ENCODE measurements at regions not wholly inside any gene's neighbourhood (a gene's known extent, or its start where the extent isn't known, plus 50 kb on each side); places are given as distances from the start of the nearest gene placed in this dataset.

DNA sequence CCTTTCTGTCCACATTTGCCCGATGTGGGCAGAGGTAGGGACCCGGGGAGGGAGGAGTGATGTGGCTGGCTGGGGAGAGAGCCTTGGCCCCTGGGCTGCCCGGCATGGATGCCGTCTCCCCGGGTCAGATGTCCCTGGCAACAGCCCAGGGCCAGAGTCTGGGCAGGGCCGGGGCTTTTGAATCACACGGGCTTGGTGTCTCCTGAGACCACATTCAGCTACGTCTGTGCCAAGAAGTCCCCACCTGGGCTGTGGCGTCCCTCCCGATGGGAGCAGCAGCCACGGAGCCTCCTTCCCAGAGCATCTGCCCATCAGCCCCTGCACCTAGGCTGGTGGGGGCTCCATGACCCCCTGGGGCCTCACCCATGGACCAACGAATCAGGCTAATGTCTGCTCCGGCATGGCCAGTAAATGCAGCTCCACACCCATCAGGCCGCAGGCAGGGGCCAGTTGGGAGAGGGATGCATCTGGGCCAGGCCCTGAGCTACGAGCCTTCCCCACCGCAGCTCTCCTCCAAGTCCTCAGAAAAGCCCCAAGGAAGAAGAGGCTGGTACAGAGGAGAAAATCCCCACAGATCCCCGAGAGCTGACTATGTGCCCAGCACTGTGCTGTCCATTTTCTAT lies 109.4 kb downstream of the RFLNA start:
- H3K36me3 ChIP-seq (ENCODE audit: control insufficient read depth in 1 of 2, insufficient read depth in 2 of 2, low read length in 2 of 2), result peaks cover 0 to 5% of the 10 kb centered on the region in 2 experiments; a peak in 1 of 4 replicates
- no peak overlapping the region for H2AFZ ChIP-seq (ENCODE audit: low read depth, low read length, poor library complexity, severe bottlenecking)
- H3K9ac ChIP-seq (ENCODE audit: low read length), result no peak overlapping the region
- TF ChIP-seq POLR2AphosphoS5 (IDR thresholded peaks at IDR 0.05; ENCODE audit: low read depth, low read length) (no peak), FOSL1 (IDR thresholded peaks at IDR 0.05; ENCODE audit: low read depth) (no peak), RAD21 (IDR thresholded peaks at IDR 0.05; ENCODE audit: low read depth) (no peak), EGR1 (IDR thresholded peaks at IDR 0.05; ENCODE audit: low read depth) (no peak)
- no peaks in the 10 kb centered on the region for H3K27me3 ChIP-seq (ENCODE audit: insufficient read depth, low read length)
- no peaks in the 10 kb centered on the region for H3K9me2 ChIP-seq (ENCODE audit: insufficient read depth)
- no peaks in the 10 kb centered on the region for H3K9me3 ChIP-seq (ENCODE audit: control insufficient read depth in 1 of 2, insufficient read depth in 1 of 2, low read depth in 1 of 2, low read length in 2 of 2)
- ChIA-PET CTCF (no interaction called here), RAD21 (ENCODE audit: low non-redundant PET in 1 of 2, low total read pairs in 2 of 2, uncharacterized antibody in 2 of 2, unreplicated experiment in 2 of 2) (no interaction called here), POLR2A (no interaction called here)
- ATAC-seq (no peak), DNase-seq (ENCODE audit: low read depth, low spot score) (no peak)
- no peaks in the 10 kb centered on the region for H3K79me2 ChIP-seq (ENCODE audit: insufficient read depth, low read length)
- H3K4me2 ChIP-seq (ENCODE audit: low read length), result no peak overlapping the region
- no TSS peak for BruUV-seq (replicated peaks)
- no peaks in the 10 kb centered on the region for H4K20me1 ChIP-seq (ENCODE audit: insufficient read depth)
- H3K27ac ChIP-seq (ENCODE audit: low read depth, low read length), result no peak overlapping the region
- intact Hi-C loops (cut with micrococcal nuclease), result no loop called here
- H3K4me1 ChIP-seq (ENCODE audit: control insufficient read depth in 1 of 2, insufficient read depth in 2 of 2, low read length in 2 of 2), result no peaks in the 10 kb centered on the region
- H3K4me3 ChIP-seq (replicated peaks in 1 of 2; ENCODE audit: low read depth in 1 of 2, low read length in 2 of 2), result no peak overlapping the region

DNA sequence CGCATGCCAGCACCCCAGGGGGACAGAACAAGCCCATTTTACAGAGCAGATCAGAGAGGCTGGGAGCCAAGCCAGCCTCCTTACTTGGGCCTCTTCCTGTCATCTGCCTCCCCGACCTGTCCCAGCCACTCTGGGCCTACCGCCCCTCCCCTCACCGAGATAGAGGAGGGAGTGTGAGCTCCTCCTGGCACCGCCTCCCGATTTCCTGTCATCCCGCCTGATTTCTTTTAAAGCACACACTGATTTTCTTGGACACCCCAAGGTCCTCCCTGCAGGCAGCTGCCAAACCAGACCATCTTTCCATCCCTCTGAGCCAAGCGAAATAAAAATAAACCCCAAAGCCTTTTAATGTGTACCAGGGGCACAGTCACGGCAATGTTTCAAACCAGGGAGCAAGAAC lies 108.4 kb downstream of the RFLNA start:
- Histone ChIP-seq H3K9me2 (ENCODE audit: insufficient read depth) (no peaks in the 10 kb centered on the region), H2AFZ (ENCODE audit: low read depth, low read length, poor library complexity, severe bottlenecking) (no peak overlapping the region), H3K4me2 (ENCODE audit: low read length) (no peak overlapping the region), H3K27me3 (ENCODE audit: insufficient read depth, low read length) (no peaks in the 10 kb centered on the region), H3K27ac (ENCODE audit: low read depth, low read length) (no peak overlapping the region), H3K4me3 (replicated peaks in 1 of 2; ENCODE audit: low read depth in 1 of 2, low read length in 2 of 2) (no peak overlapping the region), H3K4me1 (ENCODE audit: control insufficient read depth in 1 of 2, insufficient read depth in 2 of 2, low read length in 2 of 2) (no peaks in the 10 kb centered on the region), H3K79me2 (ENCODE audit: insufficient read depth, low read length) (no peaks in the 10 kb centered on the region), H3K9ac (ENCODE audit: low read length) (no peak overlapping the region), H4K20me1 (ENCODE audit: insufficient read depth) (no peaks in the 10 kb centered on the region), H3K36me3 (ENCODE audit: control insufficient read depth in 1 of 2, insufficient read depth in 2 of 2, low read length in 2 of 2) (peaks cover 0 to 5% of the 10 kb centered on the region in 2 experiments; a peak in 1 of 4 replicates), H3K9me3 (ENCODE audit: control insufficient read depth in 1 of 2, insufficient read depth in 1 of 2, low read depth in 1 of 2, low read length in 2 of 2) (no peaks in the 10 kb centered on the region)
- ChIA-PET CTCF (no interaction called here), POLR2A (no interaction called here), RAD21 (ENCODE audit: low non-redundant PET in 1 of 2, low total read pairs in 2 of 2, uncharacterized antibody in 2 of 2, unreplicated experiment in 2 of 2) (no interaction called here)
- DNase-seq (ENCODE audit: low read depth, low spot score) (no peak), ATAC-seq (no peak)
- TF ChIP-seq YY1 (IDR thresholded peaks at IDR 0.05; ENCODE audit: extremely low read depth, insufficient replicate concordance, low read depth, low read length) (no peak), JUND (IDR thresholded peaks at IDR 0.05) (no peak), POLR2A (IDR thresholded peaks at IDR 0.05; ENCODE audit: borderline replicate concordance, extremely low read depth, insufficient read depth, insufficient read length) (no peak), TCF7L2 (IDR thresholded peaks at IDR 0.05; ENCODE audit: borderline replicate concordance, extremely low read depth, insufficient read depth, insufficient read length) (no peak), EZH2phosphoT487 (IDR thresholded peaks at IDR 0.05; ENCODE audit: borderline replicate concordance) (no peak), EZH2 (IDR thresholded peaks at IDR 0.05) (no peak), RAD21 (IDR thresholded peaks at IDR 0.05; ENCODE audit: low read depth) (no peak), ELF1 (IDR thresholded peaks at IDR 0.05; ENCODE audit: borderline replicate concordance, low read depth) (no peak), EGR1 (IDR thresholded peaks at IDR 0.05; ENCODE audit: low read depth) (no peak)
- TF ChIP-seq, protein P1, sequence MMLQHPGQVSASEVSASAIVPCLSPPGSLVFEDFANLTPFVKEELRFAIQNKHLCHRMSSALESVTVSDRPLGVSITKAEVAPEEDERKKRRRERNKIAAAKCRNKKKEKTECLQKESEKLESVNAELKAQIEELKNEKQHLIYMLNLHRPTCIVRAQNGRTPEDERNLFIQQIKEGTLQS (IDR thresholded peaks at IDR 0.05), result no peak
- TF ChIP-seq, protein P2, sequence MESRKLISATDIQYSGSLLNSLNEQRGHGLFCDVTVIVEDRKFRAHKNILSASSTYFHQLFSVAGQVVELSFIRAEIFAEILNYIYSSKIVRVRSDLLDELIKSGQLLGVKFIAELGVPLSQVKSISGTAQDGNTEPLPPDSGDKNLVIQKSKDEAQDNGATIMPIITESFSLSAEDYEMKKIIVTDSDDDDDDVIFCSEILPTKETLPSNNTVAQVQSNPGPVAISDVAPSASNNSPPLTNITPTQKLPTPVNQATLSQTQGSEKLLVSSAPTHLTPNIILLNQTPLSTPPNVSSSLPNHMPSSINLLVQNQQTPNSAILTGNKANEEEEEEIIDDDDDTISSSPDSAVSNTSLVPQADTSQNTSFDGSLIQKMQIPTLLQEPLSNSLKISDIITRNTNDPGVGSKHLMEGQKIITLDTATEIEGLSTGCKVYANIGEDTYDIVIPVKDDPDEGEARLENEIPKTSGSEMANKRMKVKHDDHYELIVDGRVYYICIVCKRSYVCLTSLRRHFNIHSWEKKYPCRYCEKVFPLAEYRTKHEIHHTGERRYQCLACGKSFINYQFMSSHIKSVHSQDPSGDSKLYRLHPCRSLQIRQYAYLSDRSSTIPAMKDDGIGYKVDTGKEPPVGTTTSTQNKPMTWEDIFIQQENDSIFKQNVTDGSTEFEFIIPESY (IDR thresholded peaks at IDR 0.05; ENCODE audit: extremely low read depth, insufficient replicate concordance, low read length), result no peak
- TF ChIP-seq, protein P3, sequence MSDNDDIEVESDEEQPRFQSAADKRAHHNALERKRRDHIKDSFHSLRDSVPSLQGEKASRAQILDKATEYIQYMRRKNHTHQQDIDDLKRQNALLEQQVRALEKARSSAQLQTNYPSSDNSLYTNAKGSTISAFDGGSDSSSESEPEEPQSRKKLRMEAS (IDR thresholded peaks at IDR 0.05), result no peak
- TF ChIP-seq, protein P4, sequence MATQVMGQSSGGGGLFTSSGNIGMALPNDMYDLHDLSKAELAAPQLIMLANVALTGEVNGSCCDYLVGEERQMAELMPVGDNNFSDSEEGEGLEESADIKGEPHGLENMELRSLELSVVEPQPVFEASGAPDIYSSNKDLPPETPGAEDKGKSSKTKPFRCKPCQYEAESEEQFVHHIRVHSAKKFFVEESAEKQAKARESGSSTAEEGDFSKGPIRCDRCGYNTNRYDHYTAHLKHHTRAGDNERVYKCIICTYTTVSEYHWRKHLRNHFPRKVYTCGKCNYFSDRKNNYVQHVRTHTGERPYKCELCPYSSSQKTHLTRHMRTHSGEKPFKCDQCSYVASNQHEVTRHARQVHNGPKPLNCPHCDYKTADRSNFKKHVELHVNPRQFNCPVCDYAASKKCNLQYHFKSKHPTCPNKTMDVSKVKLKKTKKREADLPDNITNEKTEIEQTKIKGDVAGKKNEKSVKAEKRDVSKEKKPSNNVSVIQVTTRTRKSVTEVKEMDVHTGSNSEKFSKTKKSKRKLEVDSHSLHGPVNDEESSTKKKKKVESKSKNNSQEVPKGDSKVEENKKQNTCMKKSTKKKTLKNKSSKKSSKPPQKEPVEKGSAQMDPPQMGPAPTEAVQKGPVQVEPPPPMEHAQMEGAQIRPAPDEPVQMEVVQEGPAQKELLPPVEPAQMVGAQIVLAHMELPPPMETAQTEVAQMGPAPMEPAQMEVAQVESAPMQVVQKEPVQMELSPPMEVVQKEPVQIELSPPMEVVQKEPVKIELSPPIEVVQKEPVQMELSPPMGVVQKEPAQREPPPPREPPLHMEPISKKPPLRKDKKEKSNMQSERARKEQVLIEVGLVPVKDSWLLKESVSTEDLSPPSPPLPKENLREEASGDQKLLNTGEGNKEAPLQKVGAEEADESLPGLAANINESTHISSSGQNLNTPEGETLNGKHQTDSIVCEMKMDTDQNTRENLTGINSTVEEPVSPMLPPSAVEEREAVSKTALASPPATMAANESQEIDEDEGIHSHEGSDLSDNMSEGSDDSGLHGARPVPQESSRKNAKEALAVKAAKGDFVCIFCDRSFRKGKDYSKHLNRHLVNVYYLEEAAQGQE (IDR thresholded peaks at IDR 0.05; ENCODE audit: low read depth), result no peak
- intact Hi-C loops (cut with micrococcal nuclease), result no loop called here
- no TSS peak for BruUV-seq (replicated peaks)
